SU-DHL-6 (cell line): ENCODE measurements at regions not wholly inside any gene's neighbourhood (a gene's known extent, or its start where the extent isn't known, plus 50 kb on each side); places are given as distances from the start of the nearest gene placed in this dataset.
"Not testable (repeated sequence)": the region's sequence is repeated elsewhere in the genome, so short reads cannot be mapped to it uniquely, and the experiment has no call there.

Experiments used
- EZH2phosphoT487 ChIP-seq: fragments of 200-600 bp; sonication (generic), shearing (Covaris generic); conservative IDR thresholded peaks from 2 replicates; pipeline ENCODE4 v1.6.1; 2018; ENCODE audit warnings: mild to moderate bottlenecking, antibody characterized with exemption, low read length, moderate library complexity, mixed read lengths
- TF ChIP-seq, protein P1 (sequence below): fragments of 200-600 bp; sonication (generic); IDR thresholded peaks from one replicate; pipeline ENCODE4 v1.5.1; 2017; ENCODE audit warnings: antibody characterized with exemption, mild to moderate bottlenecking, low read length, moderate library complexity; ENCODE audit not compliant: insufficient read depth, poor library complexity, severe bottlenecking

DNA sequence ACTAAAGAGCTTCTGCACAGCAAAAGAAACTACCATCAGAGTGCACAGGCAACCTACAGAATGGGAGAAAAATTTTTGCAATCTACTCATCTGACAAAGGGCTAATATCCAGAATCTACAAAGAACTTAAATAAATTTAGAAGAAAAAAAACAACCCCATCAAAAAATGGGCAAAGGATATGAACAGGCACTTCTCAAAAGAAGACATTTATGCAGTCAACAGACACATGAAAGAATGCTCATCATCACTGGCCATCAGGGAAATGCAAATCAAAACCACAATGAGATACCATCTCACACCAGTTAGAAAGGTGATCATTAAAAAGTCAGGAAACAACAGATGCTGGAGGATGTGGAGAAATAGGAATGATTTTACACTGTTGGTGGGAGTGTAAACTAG lies 351.0 kb upstream of the PROX1 start:
- not testable (repeated sequence) for TF ChIP-seq EZH2phosphoT487
- TF ChIP-seq, protein P1, sequence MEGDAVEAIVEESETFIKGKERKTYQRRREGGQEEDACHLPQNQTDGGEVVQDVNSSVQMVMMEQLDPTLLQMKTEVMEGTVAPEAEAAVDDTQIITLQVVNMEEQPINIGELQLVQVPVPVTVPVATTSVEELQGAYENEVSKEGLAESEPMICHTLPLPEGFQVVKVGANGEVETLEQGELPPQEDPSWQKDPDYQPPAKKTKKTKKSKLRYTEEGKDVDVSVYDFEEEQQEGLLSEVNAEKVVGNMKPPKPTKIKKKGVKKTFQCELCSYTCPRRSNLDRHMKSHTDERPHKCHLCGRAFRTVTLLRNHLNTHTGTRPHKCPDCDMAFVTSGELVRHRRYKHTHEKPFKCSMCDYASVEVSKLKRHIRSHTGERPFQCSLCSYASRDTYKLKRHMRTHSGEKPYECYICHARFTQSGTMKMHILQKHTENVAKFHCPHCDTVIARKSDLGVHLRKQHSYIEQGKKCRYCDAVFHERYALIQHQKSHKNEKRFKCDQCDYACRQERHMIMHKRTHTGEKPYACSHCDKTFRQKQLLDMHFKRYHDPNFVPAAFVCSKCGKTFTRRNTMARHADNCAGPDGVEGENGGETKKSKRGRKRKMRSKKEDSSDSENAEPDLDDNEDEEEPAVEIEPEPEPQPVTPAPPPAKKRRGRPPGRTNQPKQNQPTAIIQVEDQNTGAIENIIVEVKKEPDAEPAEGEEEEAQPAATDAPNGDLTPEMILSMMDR: not testable (repeated sequence)
